ENCODE measurements at regions not wholly inside any gene's neighbourhood (a gene's known extent, or its start where the extent isn't known, plus 50 kb on each side); places are given as distances from the start of the nearest gene placed in this dataset.

GRCh38 chr5:104431002-104431620, 868.5 kb upstream of the NUDT12 start:
- H3K4me3 Mint-ChIP-seq (ENCODE audit: unreplicated experiment) = no peak overlapping the region
- H3K4me1 Mint-ChIP-seq (ENCODE audit: unreplicated experiment) = no peaks in the 10 kb centered on the region
- no peaks in the 10 kb centered on the region for H3K36me3 Mint-ChIP-seq (ENCODE audit: low read depth, unreplicated experiment)
- no peak overlapping the region for H3K27ac Mint-ChIP-seq (ENCODE audit: unreplicated experiment)
- H3K9me3 Mint-ChIP-seq (ENCODE audit: unreplicated experiment) = no peaks in the 10 kb centered on the region
- no peak for DNase-seq (ENCODE audit: low spot score)
- no peaks in the 10 kb centered on the region for H3K27me3 Mint-ChIP-seq (ENCODE audit: unreplicated experiment)
- TF ChIP-seq CTCF (IDR thresholded peaks at IDR 0.05; ENCODE audit: unreplicated experiment) = no peak

GRCh38 chr5:104429911-104430310, 867.3 kb upstream of the NUDT12 start:
- H3K36me3 Mint-ChIP-seq (ENCODE audit: low read depth, unreplicated experiment) = no peaks in the 10 kb centered on the region
- no peaks in the 10 kb centered on the region for H3K27me3 Mint-ChIP-seq (ENCODE audit: unreplicated experiment)
- no peaks in the 10 kb centered on the region for H3K4me1 Mint-ChIP-seq (ENCODE audit: unreplicated experiment)
- H3K9me3 Mint-ChIP-seq (ENCODE audit: unreplicated experiment) = no peaks in the 10 kb centered on the region
- H3K27ac Mint-ChIP-seq (ENCODE audit: unreplicated experiment) = no peak overlapping the region
- TF ChIP-seq CTCF (IDR thresholded peaks at IDR 0.05; ENCODE audit: unreplicated experiment) = no peak
- no peak for DNase-seq (ENCODE audit: low spot score)
- H3K4me3 Mint-ChIP-seq (ENCODE audit: unreplicated experiment) = no peak overlapping the region

GRCh38 chr5:104421431-104421830, 858.8 kb upstream of the NUDT12 start:
- no peak overlapping the region for H3K4me3 Mint-ChIP-seq (ENCODE audit: unreplicated experiment)
- H3K9me3 Mint-ChIP-seq (ENCODE audit: unreplicated experiment) = no peaks in the 10 kb centered on the region
- H3K27me3 Mint-ChIP-seq (ENCODE audit: unreplicated experiment) = no peaks in the 10 kb centered on the region
- TF ChIP-seq CTCF (IDR thresholded peaks at IDR 0.05; ENCODE audit: unreplicated experiment) = no peak
- H3K36me3 Mint-ChIP-seq (ENCODE audit: low read depth, unreplicated experiment) = no peaks in the 10 kb centered on the region
- no peaks in the 10 kb centered on the region for H3K4me1 Mint-ChIP-seq (ENCODE audit: unreplicated experiment)
- no peak for DNase-seq (ENCODE audit: low spot score)
- no peak overlapping the region for H3K27ac Mint-ChIP-seq (ENCODE audit: unreplicated experiment)

- Mint-ChIP-seq H3K4me3 (ENCODE audit: unreplicated experiment) (no peak overlapping the region), H3K36me3 (ENCODE audit: low read depth, unreplicated experiment) (no peaks in the 10 kb centered on the region), H3K27me3 (ENCODE audit: unreplicated experiment) (no peaks in the 10 kb centered on the region), H3K4me1 (ENCODE audit: unreplicated experiment) (no peaks in the 10 kb centered on the region), H3K27ac (ENCODE audit: unreplicated experiment) (no peak overlapping the region), H3K9me3 (ENCODE audit: unreplicated experiment) (no peaks in the 10 kb centered on the region)
- no peak for TF ChIP-seq CTCF (IDR thresholded peaks at IDR 0.05; ENCODE audit: unreplicated experiment)
- DNase-seq (ENCODE audit: low spot score) = no peak
Measured at GRCh38 chr5:104418056-104418455, 855.5 kb upstream of the NUDT12 start.

- Mint-ChIP-seq H3K27me3 (ENCODE audit: unreplicated experiment) (no peaks in the 10 kb centered on the region), H3K36me3 (ENCODE audit: low read depth, unreplicated experiment) (no peaks in the 10 kb centered on the region), H3K27ac (ENCODE audit: unreplicated experiment) (no peak overlapping the region), H3K4me3 (ENCODE audit: unreplicated experiment) (no peak overlapping the region), H3K9me3 (ENCODE audit: unreplicated experiment) (no peaks in the 10 kb centered on the region), H3K4me1 (ENCODE audit: unreplicated experiment) (no peaks in the 10 kb centered on the region)
- peak; percentile 59 for TF ChIP-seq CTCF (IDR thresholded peaks at IDR 0.05; ENCODE audit: unreplicated experiment)
- DNase-seq (ENCODE audit: low spot score) = peak; percentile 44
Measured at GRCh38 chr5:104412649-104413240, 850.2 kb upstream of the NUDT12 start.

Measured in endothelial cell (in vitro differentiated cells).